Panc1 (cell line): ENCODE measurements at regions not wholly inside any gene's neighbourhood (a gene's known extent, or its start where the extent isn't known, plus 50 kb on each side); places are given as distances from the start of the nearest gene placed in this dataset.

ENCODE experiments used
- ATAC-seq: fragments of 200-7000 bp; cut with Tn5 transposase; 2 replicates; pipeline ENCODE4 v1.9.1; 2020; ENCODE audit warnings: mild to moderate bottlenecking, moderate library complexity
- BruUV-seq: library from RNA; stranded (reverse); fragments of 400-500 nt; replicated peaks from 2 replicates; lab custom pipeline; 2021; lab: Mats Ljungman, UMichigan
- CTCF ChIA-PET: fragments of 300-600 bp; sonication (Branson Sonifier 250); formaldehyde crosslinking; loops from one replicate; lab custom pipeline; 2022; ENCODE audit warnings: antibody characterized with exemption; lab: Charles Lee
- POLR2A ChIA-PET: fragments of 300-600 bp; sonication (Branson Sonifier 250); formaldehyde crosslinking; loops from one replicate; lab custom pipeline; 2022; ENCODE audit warnings: antibody characterized with exemption; lab: Charles Lee
- DNase-seq: peaks from one replicate; pipeline ENCODE4 v3.0.0-alpha.2; 2010; ENCODE audit warnings: low read depth, low spot score
- H3K27ac ChIP-seq: 2 replicates; pipeline ENCODE4 v1.5.1; 2011; ENCODE audit warnings: mild to moderate bottlenecking, low read length, inconsistent platforms
- H3K27me3 ChIP-seq: fragments of 200-500 bp; sonication (Bioruptor generic); 2 replicates; pipeline ENCODE4 v1.6.0; 2014; ENCODE audit warnings: low read length, inconsistent platforms; ENCODE audit not compliant: control insufficient read depth, insufficient read depth
- H3K36me3 ChIP-seq: fragments of 200-500 bp; sonication (Bioruptor generic); 2 replicates; pipeline ENCODE4 v1.5.1; 2014; ENCODE audit warnings: inconsistent platforms, mild to moderate bottlenecking, low read length, moderate library complexity; ENCODE audit not compliant: control insufficient read depth, insufficient read depth
- H3K4me1 ChIP-seq: 2 replicates; pipeline ENCODE4 v1.5.1; 2011; ENCODE audit warnings: inconsistent platforms, mild to moderate bottlenecking, low read length, moderate library complexity; ENCODE audit not compliant: control insufficient read depth, insufficient read depth
- H3K4me3 ChIP-seq, 2 experiments: 2 replicates each; pipeline ENCODE4 v1.5.1; 2011 to 2012; ENCODE audit warnings: low read depth in 2 of 2, low read length in 2 of 2, mild to moderate bottlenecking in 2 of 2, inconsistent platforms in 1 of 2, moderate library complexity in 1 of 2
- H3K9me3 ChIP-seq: fragments of 200-500 bp; sonication (Bioruptor generic); 2 replicates; pipeline ENCODE4 v1.5.1; 2014; ENCODE audit warnings: low read depth, mild to moderate bottlenecking, inconsistent platforms, low read length, moderate library complexity; ENCODE audit not compliant: control insufficient read depth, insufficient read depth
- POLR2AphosphoS5 ChIP-seq: IDR thresholded peaks from 2 replicates; pipeline ENCODE4 v1.6.1; 2012; ENCODE audit warnings: mild to moderate bottlenecking, low read depth, low read length, moderate library complexity
- REST ChIP-seq, 2 experiments: IDR thresholded peaks; 2 replicates each; pipeline ENCODE4 v1.6.1; 2011 to 2012; ENCODE audit warnings: low read depth in 2 of 2, control low read depth in 1 of 2, low read length in 1 of 2, mild to moderate bottlenecking in 1 of 2, moderate library complexity in 1 of 2; ENCODE audit not compliant: insufficient read depth in 1 of 2
- SIN3A ChIP-seq: IDR thresholded peaks from 2 replicates; pipeline ENCODE4 v1.6.1; 2012; ENCODE audit warnings: low read depth, mild to moderate bottlenecking, low read length, moderate library complexity, borderline replicate concordance; ENCODE audit not compliant: insufficient read depth
- TCF7L2 ChIP-seq: IDR thresholded peaks from 2 replicates; pipeline ENCODE4 v1.6.1; 2011; ENCODE audit warnings: mild to moderate bottlenecking, low read depth, low read length, inconsistent platforms
- in situ Hi-C: cut with HindIII; loops from 2 replicates; pipeline ENCODE4 v1.10.0; 2016; ENCODE audit warnings: low sequenced_read_pairs, low pct_unique_long_range_greater_than_20kb
- intact Hi-C: fragments of 100-400 bp; cut with micrococcal nuclease; formaldehyde crosslinking; loops from one replicate; pipeline ENCODE4 v1.10.0; 2022; ENCODE audit not compliant: unreplicated experiment
- TF ChIP-seq, protein P1 (sequence below): fragments of 450-650 bp; IDR thresholded peaks from 2 replicates; pipeline ENCODE4 v1.5.1; 2017; ENCODE audit warnings: mild to moderate bottlenecking

DNA sequence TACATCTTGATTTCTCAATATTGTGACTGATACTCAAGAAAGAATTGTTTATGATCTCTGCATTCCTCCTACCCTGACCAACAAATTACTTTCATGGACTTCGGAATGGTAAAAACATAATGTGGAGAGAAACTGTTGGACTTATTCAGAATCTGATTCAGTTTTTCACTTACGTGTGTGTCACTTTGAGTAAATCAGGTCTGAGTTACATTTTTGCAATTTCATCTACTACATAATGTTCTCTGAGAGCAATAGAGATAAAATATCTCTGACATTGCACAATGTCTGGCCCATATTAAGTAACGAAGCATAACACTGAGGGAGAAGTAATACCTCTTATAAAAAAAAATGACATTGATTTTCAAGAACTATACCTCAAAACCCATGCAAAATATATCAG, 1337.9 kb upstream of the CHAC2 start:
- Histone ChIP-seq H3K27me3 (no peaks in the 10 kb centered on the region), H3K36me3 (no peaks in the 10 kb centered on the region), H3K9me3 (no peaks in the 10 kb centered on the region), H3K27ac (no peak overlapping the region), H3K4me3 (no peak overlapping the region), H3K4me1 (no peaks in the 10 kb centered on the region)
- no peak for TF ChIP-seq REST (IDR thresholded peaks at IDR 0.05; ENCODE audit: insufficient read depth in 1 of 2, low read depth in 2 of 2, low read length in 1 of 2)
- no peak for TF ChIP-seq TCF7L2
- TF ChIP-seq, protein P1, sequence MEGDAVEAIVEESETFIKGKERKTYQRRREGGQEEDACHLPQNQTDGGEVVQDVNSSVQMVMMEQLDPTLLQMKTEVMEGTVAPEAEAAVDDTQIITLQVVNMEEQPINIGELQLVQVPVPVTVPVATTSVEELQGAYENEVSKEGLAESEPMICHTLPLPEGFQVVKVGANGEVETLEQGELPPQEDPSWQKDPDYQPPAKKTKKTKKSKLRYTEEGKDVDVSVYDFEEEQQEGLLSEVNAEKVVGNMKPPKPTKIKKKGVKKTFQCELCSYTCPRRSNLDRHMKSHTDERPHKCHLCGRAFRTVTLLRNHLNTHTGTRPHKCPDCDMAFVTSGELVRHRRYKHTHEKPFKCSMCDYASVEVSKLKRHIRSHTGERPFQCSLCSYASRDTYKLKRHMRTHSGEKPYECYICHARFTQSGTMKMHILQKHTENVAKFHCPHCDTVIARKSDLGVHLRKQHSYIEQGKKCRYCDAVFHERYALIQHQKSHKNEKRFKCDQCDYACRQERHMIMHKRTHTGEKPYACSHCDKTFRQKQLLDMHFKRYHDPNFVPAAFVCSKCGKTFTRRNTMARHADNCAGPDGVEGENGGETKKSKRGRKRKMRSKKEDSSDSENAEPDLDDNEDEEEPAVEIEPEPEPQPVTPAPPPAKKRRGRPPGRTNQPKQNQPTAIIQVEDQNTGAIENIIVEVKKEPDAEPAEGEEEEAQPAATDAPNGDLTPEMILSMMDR = no peak
- no peak for TF ChIP-seq POLR2AphosphoS5
- TF ChIP-seq SIN3A = no peak
- in situ Hi-C loops = no loop called here
- ChIA-PET CTCF (no interaction called here), POLR2A (no interaction called here)
- BruUV-seq = no TSS peak
- intact Hi-C loops = no loop called here
- ATAC-seq = no peak
- no peak for DNase-seq

GRCh38 chr2:52429171-52429570, 1338.4 kb upstream of the CHAC2 start:
- in situ Hi-C loops = no loop called here
- Histone ChIP-seq H3K36me3 (no peaks in the 10 kb centered on the region), H3K4me3 (no peak overlapping the region), H3K27ac (no peak overlapping the region), H3K9me3 (no peaks in the 10 kb centered on the region), H3K4me1 (no peaks in the 10 kb centered on the region), H3K27me3 (no peaks in the 10 kb centered on the region)
- no peak for DNase-seq
- CTCF ChIA-PET = no interaction called here
- POLR2A ChIA-PET = no interaction called here
- BruUV-seq = no TSS peak
- no peak for ATAC-seq
- TF ChIP-seq, protein P1 = no peak
- TF ChIP-seq POLR2AphosphoS5 (no peak), REST (IDR thresholded peaks at IDR 0.05; ENCODE audit: insufficient read depth in 1 of 2, low read depth in 2 of 2, low read length in 1 of 2) (no peak), TCF7L2 (no peak), SIN3A (no peak)
- intact Hi-C loops = no loop called here
